HT-29 (cell line): ENCODE measurements at regions not wholly inside any gene's neighbourhood (a gene's known extent, or its start where the extent isn't known, plus 50 kb on each side); places are given as distances from the start of the nearest gene placed in this dataset.
"Not testable (repeated sequence)": the region's sequence is repeated elsewhere in the genome, so short reads cannot be mapped to it uniquely, and the experiment has no call there.

Experiments
- DNase-seq: peaks from one replicate; pipeline ENCODE4 v3.0.0-alpha.2; 2015; ENCODE audit warnings: low spot score

DNA sequence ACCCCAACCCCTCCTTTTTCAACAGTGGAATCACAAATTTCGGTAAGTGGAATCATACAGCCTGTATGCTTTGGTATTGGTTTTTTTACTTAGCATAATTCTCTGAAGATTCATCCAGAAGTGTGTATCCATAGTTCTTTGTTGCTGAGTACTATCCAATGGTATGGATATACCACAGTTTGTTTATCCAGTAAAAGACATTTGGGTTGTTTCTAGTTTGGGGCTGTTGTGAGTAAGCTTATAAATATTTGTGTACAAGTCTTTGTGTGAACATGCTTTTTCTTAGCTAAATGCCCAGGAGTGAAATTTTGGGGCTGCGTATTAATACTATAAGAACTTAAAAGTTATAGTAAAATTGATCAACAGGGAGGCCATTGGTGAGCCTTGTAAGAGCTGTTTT lies 57.5 kb upstream of the GC start:
- no peak for DNase-seq

- DNase-seq: no peak
Observed at GRCh38 chr4:71847300-71847699, 63.4 kb upstream of the GC start.

DNA sequence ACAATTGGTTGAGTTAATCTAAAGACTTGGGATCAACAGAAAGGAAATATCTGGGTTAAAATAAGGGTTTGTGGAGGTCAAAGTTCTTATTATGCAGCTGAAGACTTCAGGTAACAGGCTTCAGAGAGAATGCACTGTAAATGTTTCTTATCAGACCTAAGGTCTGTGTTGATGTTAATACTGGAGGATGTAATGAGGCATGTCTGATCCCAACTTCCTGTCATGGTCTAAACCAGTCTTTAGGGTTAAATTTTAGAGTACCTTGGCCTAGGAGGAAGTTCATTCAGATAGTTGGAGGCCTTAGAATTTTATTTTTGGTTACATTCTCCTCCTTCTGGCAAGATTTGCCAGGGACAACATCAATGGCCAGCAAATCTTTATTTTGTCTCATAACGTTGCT lies 72.1 kb upstream of the GC start:
- no peak for DNase-seq

DNA sequence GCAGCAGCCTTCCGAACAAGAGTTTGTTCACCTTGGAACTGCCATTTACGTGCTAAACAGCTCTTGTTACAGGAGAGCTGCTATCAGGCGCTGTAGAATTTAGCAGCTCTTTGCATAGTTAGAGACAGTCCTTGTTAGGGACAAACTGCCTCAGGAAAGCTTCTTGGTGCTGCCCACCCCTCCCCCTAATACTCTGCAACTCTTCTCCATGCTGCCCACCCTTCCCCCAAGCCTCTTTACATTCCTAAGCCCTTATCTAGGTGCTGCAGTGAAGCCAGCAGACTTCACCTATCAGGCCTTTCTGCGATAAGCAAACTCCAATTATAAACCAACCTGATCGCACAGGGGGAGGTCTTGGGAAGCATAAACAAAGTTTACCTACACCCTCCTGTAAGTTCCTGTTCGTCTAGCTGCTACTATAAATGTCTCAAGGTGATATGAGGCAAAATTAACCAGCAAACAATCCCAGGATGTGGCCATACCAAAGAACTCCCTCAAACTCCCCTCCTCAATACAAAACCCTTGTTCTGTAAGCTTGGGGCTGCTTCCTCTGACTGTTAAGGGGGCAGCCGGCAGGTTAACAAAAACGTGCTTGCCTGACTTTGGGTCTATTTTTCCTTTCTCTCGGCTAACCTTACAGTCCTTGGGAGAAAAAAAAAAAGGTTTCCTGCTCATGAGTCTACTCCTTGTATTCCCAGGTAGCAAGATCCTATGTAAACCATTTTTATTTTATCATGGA lies 74.0 kb upstream of the GC start:
- no peak for DNase-seq

GRCh38 chr4:71860643-71861042 lies 76.8 kb upstream of the GC start:
- DNase-seq: no peak

GRCh38 chr4:71862315-71862714 lies 78.4 kb upstream of the GC start:
- no peak for DNase-seq

DNA sequence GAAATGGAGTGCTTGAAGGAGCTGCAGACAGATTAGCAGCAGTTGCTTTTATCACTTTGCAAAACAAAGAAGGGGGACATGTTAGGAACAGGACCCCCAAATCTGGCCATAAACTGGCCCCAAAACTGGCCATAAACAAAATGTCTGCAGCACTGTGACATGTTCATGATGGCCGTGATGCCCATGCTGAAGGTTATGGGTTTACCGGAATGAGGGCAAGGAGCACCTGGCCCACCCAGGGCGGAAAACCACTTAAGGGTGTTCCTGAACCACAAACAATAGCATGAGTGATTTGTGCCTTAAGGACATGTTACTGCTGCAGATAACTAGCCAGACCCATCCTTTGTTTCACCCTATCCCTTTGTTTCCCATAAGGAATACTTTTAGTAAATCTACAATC lies 79.6 kb upstream of the GC start:
- DNase-seq: no peak

- DNase-seq: no peak
Observed at GRCh38 chr4:71864380-71864779, 80.5 kb upstream of the GC start.

GRCh38 chr4:71866212-71866885 lies 82.5 kb upstream of the GC start:
- DNase-seq: no peak

- no peak for DNase-seq
Observed at GRCh38 chr4:71867598-71867997, 83.7 kb upstream of the GC start.

DNA sequence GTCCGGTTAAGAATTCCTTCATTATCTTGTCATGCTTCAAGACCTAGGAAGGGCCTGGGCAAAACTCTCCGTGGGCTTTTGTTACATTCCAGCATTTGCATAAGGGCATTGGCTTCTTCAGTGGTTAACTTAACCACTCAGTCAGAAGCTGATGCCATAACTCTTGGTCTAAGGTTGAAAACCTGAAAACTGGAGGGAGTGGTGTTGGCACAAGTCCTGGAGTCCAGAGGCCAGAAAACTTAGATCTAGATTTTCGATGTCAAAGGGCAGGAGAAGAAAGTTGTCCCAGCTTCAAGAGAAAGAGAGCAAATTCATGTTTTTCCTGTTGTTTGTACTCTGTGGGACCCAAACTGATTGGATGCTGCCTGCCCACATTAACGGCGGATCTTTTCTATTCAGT lies 86.6 kb upstream of the GC start:
- DNase-seq: no peak

DNA sequence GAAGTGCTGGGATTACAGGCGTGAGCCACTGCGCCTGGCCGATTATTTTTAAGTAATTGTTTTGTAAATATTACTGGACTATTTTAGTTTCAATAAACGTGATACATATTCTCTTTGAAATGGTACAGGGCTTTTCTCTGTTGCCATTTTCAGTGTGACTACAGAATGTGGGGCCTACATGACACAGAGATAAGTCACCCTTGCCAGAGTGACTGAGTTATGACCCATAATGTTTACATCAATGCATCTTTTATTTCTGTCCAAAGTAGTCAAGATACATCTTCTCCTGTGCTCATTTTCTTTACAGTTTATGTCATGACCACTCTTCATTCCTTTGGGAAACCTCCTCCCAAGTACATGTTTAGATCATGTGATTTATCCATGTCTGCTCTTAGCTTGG lies 88.3 kb upstream of the GC start:
- no peak for DNase-seq

- no peak for DNase-seq
Observed at GRCh38 chr4:71872767-71873415, 89.0 kb upstream of the GC start.

DNA sequence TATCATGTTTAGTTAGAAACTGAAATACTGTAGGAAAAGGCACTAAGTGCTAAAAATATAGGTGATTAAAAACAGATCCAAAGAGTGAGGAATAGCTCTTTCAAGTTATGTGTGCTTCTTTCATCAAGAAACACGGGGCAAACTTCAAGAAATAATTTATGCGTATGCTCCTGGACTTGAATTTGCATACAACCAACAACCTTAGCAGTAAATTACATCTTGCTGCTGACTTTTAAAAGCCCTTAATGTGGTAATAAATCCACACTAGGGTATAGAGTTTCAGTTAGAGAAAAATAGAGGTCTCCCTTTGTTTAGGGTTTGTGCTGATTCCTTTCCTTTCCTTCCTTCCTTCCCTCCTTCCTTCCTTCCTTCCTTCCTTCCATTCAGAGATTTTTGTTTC lies 94.5 kb upstream of the GC start:
- no peak for DNase-seq

GRCh38 chr4:71882113-71882841 lies 98.4 kb upstream of the GC start:
- no peak for DNase-seq

DNA sequence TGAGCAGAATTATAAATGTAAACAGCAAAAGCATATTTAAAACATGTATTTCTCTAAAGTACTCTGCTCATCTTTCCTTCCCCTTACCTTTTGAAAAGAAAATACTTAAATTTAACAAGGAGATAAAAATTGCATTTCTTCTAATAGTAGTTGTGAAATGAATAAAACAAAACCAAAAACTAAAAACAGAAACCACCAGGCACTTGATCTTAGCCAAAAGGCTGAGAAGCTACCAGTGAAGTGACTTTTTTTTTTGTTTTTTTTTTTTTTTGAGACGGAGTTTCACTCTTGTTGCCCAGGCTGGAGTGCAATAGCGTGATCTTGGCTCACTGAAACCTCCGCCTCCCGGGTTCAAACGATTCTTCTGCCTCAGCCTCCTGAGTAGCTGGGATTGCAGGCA lies 116.5 kb upstream of the GC start:
- not testable (repeated sequence) for DNase-seq

- not testable (repeated sequence) for DNase-seq
Observed at GRCh38 chr4:71905594-71905993, 121.7 kb upstream of the GC start.

- DNase-seq: no peak
Observed at GRCh38 chr4:71906096-71906495, 122.2 kb upstream of the GC start.

- DNase-seq: no peak
Observed at GRCh38 chr4:71907071-71907470, 123.2 kb upstream of the GC start.

- no peak for DNase-seq
Observed at GRCh38 chr4:71907782-71908181, 123.9 kb upstream of the GC start.

- no peak for DNase-seq
Observed at GRCh38 chr4:71913275-71913674, 118.5 kb upstream of the NPFFR2 start.

GRCh38 chr4:71923070-71923469 lies 108.7 kb upstream of the NPFFR2 start:
- DNase-seq: no peak
